ENCODE measurements at regions not wholly inside any gene's neighbourhood (a gene's known extent, or its start where the extent isn't known, plus 50 kb on each side); places are given as distances from the start of the nearest gene placed in this dataset.

- intact Hi-C loops (cut with DNase I), result no loop called here
Observed at GRCh38 chr13:100895651-100896050, 221.1 kb upstream of the TMTC4 start.

GRCh38 chr13:100892981-100893380, 218.4 kb upstream of the TMTC4 start:
- Histone ChIP-seq H3K9me3 (no peaks in the 10 kb centered on the region), H3K27me3 (no peaks in the 10 kb centered on the region), H3K36me3 (no peaks in the 10 kb centered on the region), H3K27ac (no peak overlapping the region), H3K4me1 (no peaks in the 10 kb centered on the region), H3K4me3 (no peak overlapping the region)
- no peak for TF ChIP-seq CTCF (IDR thresholded peaks at IDR 0.05)
- ATAC-seq (no peak), FAIRE-seq (no peak), DNase-seq (no peak)
- intact Hi-C loops (cut with DNase I), result no loop called here
- WGBS, 2 donors, result 39 to 43% methylated on average over 2 of the region's 2 CpGs

More at GRCh38 chr13:100895651-100896050, 221.1 kb upstream of the TMTC4 start:
- 37 to 46% methylated on average over 2 of the region's 2 CpGs for WGBS, 2 donors
- no peak for TF ChIP-seq CTCF (IDR thresholded peaks at IDR 0.05)
- no peaks in the 10 kb centered on the region for H3K27me3 ChIP-seq
- H3K4me1 ChIP-seq, result no peaks in the 10 kb centered on the region
- H3K27ac ChIP-seq, result no peak overlapping the region
- FAIRE-seq, result no peak
- H3K4me3 ChIP-seq, result no peak overlapping the region
- no peak for DNase-seq
- no peaks in the 10 kb centered on the region for H3K9me3 ChIP-seq
- no peaks in the 10 kb centered on the region for H3K36me3 ChIP-seq
- ATAC-seq, result no peak

GRCh38 chr13:100890645-100891044, 216.1 kb upstream of the TMTC4 start:
- H3K4me3 ChIP-seq, result no peak overlapping the region
- no peak for TF ChIP-seq CTCF (IDR thresholded peaks at IDR 0.05)
- H3K27ac ChIP-seq, result no peak overlapping the region
- H3K9me3 ChIP-seq, result no peaks in the 10 kb centered on the region
- H3K36me3 ChIP-seq, result no peaks in the 10 kb centered on the region
- intact Hi-C loops (cut with DNase I), result no loop called here
- H3K27me3 ChIP-seq, result no peaks in the 10 kb centered on the region
- 66 to 68% methylated on average over 3 of the region's 3 CpGs for WGBS, 2 donors
- DNase-seq (no peak), ATAC-seq (no peak), FAIRE-seq (no peak)
- H3K4me1 ChIP-seq, result no peaks in the 10 kb centered on the region

GRCh38 chr13:100887729-100888151, 213.1 kb upstream of the TMTC4 start:
- ATAC-seq (peak in 3 of 4 donors; percentile 29 to 43 (median 35)), DNase-seq (no peak), FAIRE-seq (no peak)
- no peaks in the 10 kb centered on the region for H3K4me1 ChIP-seq
- intact Hi-C loops (cut with DNase I), result no loop called here
- H3K4me3 ChIP-seq, result no peak overlapping the region
- H3K9me3 ChIP-seq, result no peaks in the 10 kb centered on the region
- no peaks in the 10 kb centered on the region for H3K36me3 ChIP-seq
- WGBS, 2 donors, result 61 to 71% methylated on average over 1 of the region's 1 CpG
- no peak for TF ChIP-seq CTCF (IDR thresholded peaks at IDR 0.05)
- no peaks in the 10 kb centered on the region for H3K27me3 ChIP-seq
- no peak overlapping the region for H3K27ac ChIP-seq

- no peaks in the 10 kb centered on the region for H3K9me3 ChIP-seq
- FAIRE-seq (no peak), DNase-seq (no peak), ATAC-seq (no peak)
- H3K36me3 ChIP-seq, result no peaks in the 10 kb centered on the region
- no peaks in the 10 kb centered on the region for H3K27me3 ChIP-seq
- H3K27ac ChIP-seq, result no peak overlapping the region
- H3K4me3 ChIP-seq, result no peak overlapping the region
- H3K4me1 ChIP-seq, result no peaks in the 10 kb centered on the region
- TF ChIP-seq CTCF (IDR thresholded peaks at IDR 0.05), result no peak
- intact Hi-C loops (cut with DNase I), result no loop called here
- WGBS, 2 donors, result 69 to 73% methylated on average over 3 of the region's 3 CpGs
Observed at GRCh38 chr13:100883453-100883852, 208.9 kb upstream of the TMTC4 start.
